GM19023 (cell line): ENCODE measurements at regions not wholly inside any gene's neighbourhood (a gene's known extent, or its start where the extent isn't known, plus 50 kb on each side); places are given as distances from the start of the nearest gene placed in this dataset.
"Not testable (repeated sequence)": the region's sequence is repeated elsewhere in the genome, so short reads cannot be mapped to it uniquely, and the experiment has no call there.

Experiments used
- ATAC-seq: cut with Tn5 transposase; IDR thresholded peaks from one replicate; pipeline ENCODE4 v1.9.1; 2021; ENCODE audit warnings: mild to moderate bottlenecking, moderate library complexity; ENCODE audit not compliant: unreplicated experiment

DNA sequence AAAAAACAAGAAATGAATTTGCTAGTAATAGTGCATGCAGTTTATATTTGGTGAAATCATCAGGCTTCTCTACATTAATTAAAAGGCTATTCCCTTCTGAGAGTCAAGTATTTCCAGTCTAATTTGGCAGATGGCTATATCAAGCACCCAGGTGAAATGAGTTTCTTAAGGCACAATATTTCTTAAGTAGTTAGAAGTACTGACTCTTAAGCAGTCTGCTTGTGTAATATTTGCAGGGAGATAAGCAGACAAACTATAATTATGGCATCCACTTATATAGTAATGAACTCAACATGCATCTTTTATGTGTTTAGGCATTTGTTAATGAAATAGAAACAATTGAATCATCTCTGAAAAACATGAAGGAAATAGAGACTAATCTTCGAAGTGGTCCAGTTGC is 189.2 kb downstream of the UTRN start:
- no peak for ATAC-seq

GRCh38 chr6:144474904-144475303 is 189.8 kb downstream of the UTRN start:
- no peak for ATAC-seq

DNA sequence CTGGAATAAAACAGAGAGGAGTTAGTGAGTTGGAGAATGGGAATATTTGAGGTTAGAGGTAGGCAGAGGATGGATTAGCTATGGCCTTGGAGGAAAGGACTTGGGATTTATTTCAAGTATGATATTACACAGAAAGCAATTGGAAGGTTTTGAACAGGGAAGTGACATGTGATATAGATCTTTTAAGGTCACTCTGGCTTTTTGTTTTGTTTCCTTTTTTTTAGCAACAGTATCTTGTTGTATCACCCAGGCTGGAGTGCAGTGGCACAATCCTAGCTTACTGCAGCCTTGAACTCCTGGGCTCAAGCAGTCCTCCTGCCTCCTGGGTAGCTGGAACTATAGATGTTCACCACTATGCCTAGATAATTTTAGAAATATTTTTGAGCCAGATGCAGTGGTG is 190.3 kb downstream of the UTRN start:
- ATAC-seq = no peak

DNA sequence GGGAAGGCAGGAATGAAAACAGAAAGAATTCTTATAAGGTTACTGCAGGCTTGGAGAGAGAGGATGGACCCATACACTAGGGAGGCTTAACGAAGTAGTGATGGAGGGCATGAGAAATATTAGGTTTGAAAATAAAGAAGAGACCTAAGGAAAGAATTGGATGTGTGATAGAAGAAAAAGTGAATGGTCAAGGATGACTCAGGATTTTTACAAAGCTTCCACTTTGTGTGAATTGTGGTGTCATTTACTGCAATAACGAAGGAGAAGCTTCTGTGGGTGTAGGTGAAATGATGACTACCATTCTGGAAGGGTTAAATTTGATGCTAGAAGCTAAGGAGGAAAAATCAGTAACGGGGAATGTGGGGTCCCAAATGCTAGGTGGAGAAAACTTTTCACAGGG is 191.2 kb downstream of the UTRN start:
- no peak for ATAC-seq

GRCh38 chr6:144477396-144477795 is 192.3 kb downstream of the UTRN start:
- ATAC-seq = no peak

GRCh38 chr6:144477856-144478255 is 192.7 kb downstream of the UTRN start:
- ATAC-seq = no peak

DNA sequence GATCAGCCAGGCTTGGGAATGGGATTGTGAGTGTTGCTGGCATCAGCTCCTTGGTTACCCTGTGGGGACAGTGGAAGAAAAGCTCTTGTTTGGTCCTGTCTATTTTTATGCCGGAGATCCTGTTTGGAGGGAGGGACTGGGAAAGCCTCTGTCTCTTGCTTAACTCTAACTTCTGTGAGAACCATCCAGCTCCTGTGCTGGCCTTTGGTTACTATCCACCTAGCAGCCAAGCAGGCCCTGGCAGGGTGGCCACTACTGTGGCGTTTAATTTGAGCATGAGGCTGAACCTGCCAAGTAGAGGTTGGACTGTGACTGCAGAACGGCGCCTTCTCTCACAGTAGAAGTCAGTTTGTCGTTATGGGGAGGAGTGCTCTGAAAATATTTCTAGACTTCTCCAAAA is 193.3 kb downstream of the UTRN start:
- no peak for ATAC-seq

DNA sequence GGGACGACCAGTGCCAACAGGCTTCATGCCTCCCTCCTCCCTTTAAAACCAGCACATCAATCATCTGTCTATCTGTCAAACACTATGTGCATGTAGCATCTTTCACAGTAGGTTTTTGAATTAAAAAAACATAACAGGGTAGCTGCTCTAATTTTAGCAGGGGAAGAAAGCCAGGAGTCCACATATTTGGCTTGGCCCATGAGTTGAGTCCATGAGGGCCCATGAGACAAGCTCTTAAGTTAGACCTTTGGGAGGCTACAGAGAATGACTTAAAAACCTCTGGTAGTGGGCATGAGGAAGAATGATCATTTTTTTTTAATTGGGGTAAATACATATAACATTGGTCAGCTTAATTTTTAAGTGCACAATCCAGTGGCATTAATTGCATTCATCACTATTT is 194.9 kb downstream of the UTRN start:
- no peak for ATAC-seq

GRCh38 chr6:144480473-144480872 is 195.3 kb downstream of the UTRN start:
- no peak for ATAC-seq

DNA sequence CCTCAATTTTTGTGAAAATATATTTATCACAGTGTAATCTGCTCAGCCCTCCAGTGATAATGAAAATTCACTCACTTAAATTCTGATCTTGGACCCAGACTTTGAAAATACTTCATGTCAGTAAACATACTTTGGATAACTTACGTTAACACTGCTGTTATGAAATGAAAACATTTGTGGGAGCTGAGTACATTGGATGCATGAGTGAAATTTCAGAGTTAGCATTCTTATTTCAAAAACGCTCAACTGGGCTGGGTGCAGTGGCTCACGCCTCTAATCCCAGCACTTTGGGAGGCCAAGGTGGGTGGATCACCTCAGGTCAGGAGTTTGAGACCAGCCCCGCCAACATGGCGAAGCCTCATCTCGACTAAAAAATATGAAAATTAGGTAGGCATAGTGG is 196.4 kb downstream of the UTRN start:
- no peak for ATAC-seq

DNA sequence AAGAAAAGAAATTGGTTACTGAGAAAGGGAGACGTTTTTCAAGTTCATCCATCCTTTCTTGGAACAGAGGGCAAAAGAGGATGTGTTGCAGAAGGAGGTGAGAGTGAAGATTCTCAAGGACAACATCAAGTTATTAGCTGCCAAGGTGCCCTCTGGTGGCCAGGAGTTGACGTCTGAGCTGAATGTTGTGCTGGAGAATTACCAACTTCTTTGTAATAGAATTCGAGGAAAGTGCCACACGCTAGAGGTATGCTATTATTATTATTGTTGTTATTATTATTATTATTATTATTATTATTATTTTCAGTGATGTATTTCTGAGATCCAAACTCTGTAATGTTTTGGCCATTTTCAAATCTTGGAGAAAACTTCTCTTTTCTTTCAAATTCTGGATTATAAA is 197.0 kb downstream of the UTRN start:
- no peak for ATAC-seq

- ATAC-seq = no peak
These were observed 200.4 kb downstream of the UTRN start for GRCh38 chr6:144485531-144485930.

GRCh38 chr6:144488590-144488989 is 203.5 kb downstream of the UTRN start:
- ATAC-seq = no peak

- ATAC-seq = no peak
These were observed 208.1 kb downstream of the UTRN start for GRCh38 chr6:144493035-144493910.

DNA sequence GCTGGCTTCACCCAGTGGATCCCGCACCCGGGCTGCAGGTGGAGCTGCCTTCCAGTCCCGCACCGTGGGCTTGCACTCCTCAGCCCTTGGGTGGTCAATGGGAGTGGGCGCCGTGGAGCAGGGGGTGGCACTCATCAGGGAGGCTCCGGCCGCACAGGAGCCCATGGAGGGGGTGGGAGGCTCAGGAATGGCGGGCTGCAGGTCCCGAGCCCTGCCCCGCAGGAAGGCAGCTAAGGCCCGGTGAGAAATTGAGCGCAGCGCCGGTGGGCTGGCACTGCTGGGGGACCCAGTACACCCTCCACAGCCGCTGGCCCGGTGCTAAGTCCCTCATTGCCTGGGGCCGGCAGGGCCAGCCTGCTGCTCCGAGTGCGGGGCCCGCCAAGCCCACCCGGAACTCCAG is 209.9 kb downstream of the UTRN start:
- not testable (repeated sequence) for ATAC-seq

DNA sequence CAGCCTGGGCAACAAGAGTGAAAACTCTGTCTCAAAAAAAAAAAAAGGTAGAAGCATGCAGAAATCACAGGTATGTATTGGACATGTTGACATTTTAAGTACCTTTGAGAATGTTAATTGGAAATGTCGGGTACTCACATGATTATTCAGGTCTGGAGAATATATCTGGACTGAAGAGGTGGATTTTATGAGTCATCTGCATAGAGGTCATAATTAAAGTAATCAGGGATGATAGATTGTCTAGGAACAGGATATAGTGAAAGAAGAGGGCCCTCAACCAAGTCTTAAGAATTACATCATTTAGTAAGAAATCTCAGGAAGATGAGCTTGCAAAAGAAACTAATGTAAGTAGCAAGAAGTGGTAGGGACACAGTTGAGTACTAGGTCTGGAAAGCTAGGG is 212.5 kb downstream of the UTRN start:
- no peak for ATAC-seq

- ATAC-seq = no peak
These were observed 215.8 kb downstream of the UTRN start for GRCh38 chr6:144500892-144501291.

- not testable (repeated sequence) for ATAC-seq
These were observed 220.1 kb downstream of the UTRN start for GRCh38 chr6:144505214-144505613.

- not testable (repeated sequence) for ATAC-seq
These were observed 220.9 kb downstream of the UTRN start for GRCh38 chr6:144506051-144506450.

- ATAC-seq = not testable (repeated sequence)
These were observed 222.7 kb downstream of the UTRN start for GRCh38 chr6:144507772-144508312.

DNA sequence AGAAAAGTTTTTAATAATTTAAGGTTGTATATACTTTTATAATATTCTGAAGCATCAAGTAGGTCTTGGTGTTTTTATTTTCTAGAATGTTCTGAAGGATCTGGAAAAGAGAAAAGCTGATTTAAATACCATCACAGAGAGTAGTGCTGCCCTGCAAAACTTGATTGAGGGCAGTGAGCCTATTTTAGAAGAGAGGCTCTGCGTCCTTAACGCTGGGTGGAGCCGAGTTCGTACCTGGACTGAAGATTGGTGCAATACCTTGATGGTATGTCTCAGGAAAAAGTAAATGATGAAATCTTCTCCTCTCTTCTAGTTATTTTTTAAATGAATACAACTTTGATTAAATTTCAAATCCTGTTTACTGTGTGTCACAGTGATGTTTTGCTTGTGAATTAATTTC is 225.7 kb downstream of the UTRN start:
- no peak for ATAC-seq

DNA sequence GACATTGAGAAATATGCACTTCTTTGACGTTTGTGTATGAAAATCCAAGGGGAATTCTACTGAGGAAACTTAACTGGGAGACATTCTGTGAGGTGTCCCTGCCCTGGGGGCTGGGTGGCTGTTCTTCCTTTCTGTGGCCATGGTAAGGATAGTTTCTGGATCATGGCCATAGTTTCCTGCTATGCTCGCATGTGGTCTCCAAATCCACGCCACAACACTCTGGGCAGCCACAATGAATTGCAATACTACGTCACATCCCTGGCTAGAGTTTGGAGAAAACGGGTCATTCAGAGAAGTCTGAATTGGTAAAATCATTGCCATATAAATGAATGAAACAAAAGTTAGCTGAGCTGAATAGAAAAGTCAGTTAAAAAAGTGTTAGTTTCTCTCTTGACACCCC is 230.6 kb downstream of the UTRN start:
- no peak for ATAC-seq

GRCh38 chr6:144519426-144519825 is 234.3 kb downstream of the UTRN start:
- ATAC-seq = no peak
